Lower leg skin (tissue), 4 donors: ENCODE measurements at regions not wholly inside any gene's neighbourhood (a gene's known extent, or its start where the extent isn't known, plus 50 kb on each side); places are given as distances from the start of the nearest gene placed in this dataset.

ENCODE experiments used
- DNase-seq, 2 donors: peaks; one replicate each; pipeline ENCODE4 v3.0.0-alpha.2; 2019; ENCODE audit warnings: low spot score in 2 of 2
- H3K4me3 ChIP-seq: fragments of 200-600 bp; sonication (generic); 2 replicates; pipeline ENCODE4 v1.5.1; 2017; ENCODE audit warnings: mild to moderate bottlenecking, low read depth; ENCODE audit not compliant: poor library complexity, severe bottlenecking
- CTCF ChIP-seq, 3 donors: fragments of 450-650 bp; IDR thresholded peaks; one replicate each; pipeline ENCODE4 v1.5.1; 2016; ENCODE audit warnings: antibody characterized with exemption in 3 of 3, mild to moderate bottlenecking in 3 of 3, moderate library complexity in 2 of 3
- POLR2A ChIP-seq, 2 donors: fragments of 450-650 bp; IDR thresholded peaks; one replicate each; pipeline ENCODE4 v1.6.1; 2016 to 2017; ENCODE audit warnings: antibody characterized with exemption in 2 of 2, mild to moderate bottlenecking in 1 of 2, moderate library complexity in 1 of 2
- WGBS, 2 donors: methylation state at CpG; one replicate each; pipeline ENCODE4 v1.1.5; 2018; 5-methylcytosine and 5-hydroxymethylcytosine counted together
- intact Hi-C: fragments of 100-400 bp; cut with DNase I; formaldehyde crosslinking; loops from one replicate; pipeline ENCODE4 v1.15.0; 2023; ENCODE audit warnings: low total_unique reads

GRCh38 chr11:104487046-104487806 lies 323.3 kb upstream of the PDGFD start:
- TF ChIP-seq CTCF (IDR thresholded peaks at IDR 0.05) (no peak), POLR2A (IDR thresholded peaks at IDR 0.05) (no peak)
- intact Hi-C loops, result no loop called here
- 49% methylated on average over 4 of the region's 4 CpGs for WGBS, 2 donors
- DNase-seq, result no peak
- no peak overlapping the region for H3K4me3 ChIP-seq

DNA sequence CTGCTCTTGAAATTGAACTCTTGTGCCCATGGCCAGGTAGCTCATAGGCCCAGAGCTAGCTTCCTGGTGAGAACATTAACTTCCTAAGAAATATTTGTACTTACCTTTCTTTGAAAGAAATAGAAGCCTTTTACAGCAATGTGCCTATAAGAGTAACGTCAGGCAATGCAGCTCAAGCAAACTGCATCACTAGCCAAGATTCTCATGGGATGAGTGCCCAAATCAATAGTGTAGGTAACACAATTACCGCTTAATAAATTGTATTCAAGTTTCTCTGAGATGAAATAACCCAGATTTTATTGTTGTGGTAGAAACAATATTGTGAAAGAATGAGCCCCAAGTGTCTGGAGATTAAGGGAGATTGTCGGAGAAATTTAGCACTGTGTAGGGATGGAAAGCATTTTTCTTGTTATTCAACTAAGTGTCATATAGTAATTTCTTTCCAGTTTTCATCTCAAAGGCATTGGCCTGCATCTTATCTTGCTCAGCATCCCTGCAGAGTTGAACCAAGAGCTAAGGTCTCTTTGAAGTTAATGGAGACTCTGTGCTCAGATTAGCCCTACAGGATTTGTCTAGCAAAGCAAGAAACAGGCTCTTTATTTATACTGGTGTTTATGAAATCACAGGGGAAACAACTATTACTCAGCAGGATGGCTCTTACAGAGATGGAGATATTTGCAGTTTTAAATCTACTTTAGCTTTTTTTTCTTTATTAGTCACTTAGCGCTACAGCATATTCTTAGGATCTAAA lies 321.0 kb upstream of the PDGFD start:
- H3K4me3 ChIP-seq, result no peak overlapping the region
- TF ChIP-seq CTCF (IDR thresholded peaks at IDR 0.05) (no peak), POLR2A (IDR thresholded peaks at IDR 0.05) (no peak)
- intact Hi-C loops, result no loop called here
- WGBS, 2 donors, result 64 to 66% methylated on average over 4 of the region's 4 CpGs
- no peak for DNase-seq

DNA sequence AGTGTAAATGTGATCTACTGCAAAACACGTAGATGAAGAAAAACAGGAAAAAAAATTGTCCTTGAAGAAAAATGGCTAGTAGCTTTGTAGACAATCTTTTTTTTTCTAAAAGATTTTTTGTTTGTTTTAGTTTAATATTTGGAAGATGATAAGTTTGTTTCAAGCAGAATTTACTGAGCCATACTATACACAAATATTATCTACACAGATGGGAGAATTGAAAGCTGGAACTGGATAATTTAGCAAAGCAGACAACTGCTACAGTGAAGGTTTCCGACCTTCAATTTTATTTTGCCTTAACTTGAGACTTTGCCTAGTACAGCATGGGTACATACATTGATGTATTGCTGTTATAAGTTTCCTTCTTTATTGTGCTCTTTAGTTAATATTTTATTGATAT lies 313.0 kb upstream of the PDGFD start:
- no peak for DNase-seq
- TF ChIP-seq CTCF (IDR thresholded peaks at IDR 0.05) (no peak), POLR2A (IDR thresholded peaks at IDR 0.05) (no peak)
- intact Hi-C loops, result no loop called here

DNA sequence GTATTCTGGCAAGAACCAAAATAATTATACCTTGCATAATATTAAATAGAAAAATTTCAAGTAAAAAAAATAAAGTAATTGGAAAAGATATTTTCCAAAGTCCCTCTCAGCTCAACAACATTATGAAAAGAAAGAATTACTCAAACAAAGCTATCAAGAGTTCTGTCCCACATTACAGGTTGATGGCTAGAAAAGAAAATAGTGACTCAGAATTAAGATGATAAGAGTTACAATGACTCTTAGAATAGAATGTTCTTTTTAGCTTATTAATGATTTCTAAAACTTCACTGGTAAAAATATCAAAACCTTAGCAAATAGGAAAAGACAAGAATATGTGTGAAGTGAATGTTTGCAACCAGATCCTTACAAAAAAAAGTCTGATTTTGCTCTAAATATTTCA lies 312.5 kb upstream of the PDGFD start:
- TF ChIP-seq POLR2A (IDR thresholded peaks at IDR 0.05) (no peak), CTCF (IDR thresholded peaks at IDR 0.05) (no peak)
- H3K4me3 ChIP-seq, result no peak overlapping the region
- intact Hi-C loops, result no loop called here
- DNase-seq, result no peak

More for the DNA sequence above, 313.0 kb upstream of the PDGFD start:
- WGBS, 2 donors, result 90 to 91% methylated on average over 2 of the region's 2 CpGs
- no peak overlapping the region for H3K4me3 ChIP-seq

GRCh38 chr11:104467404-104467803 lies 303.5 kb upstream of the PDGFD start:
- intact Hi-C loops, result no loop called here
- TF ChIP-seq POLR2A (IDR thresholded peaks at IDR 0.05) (no peak), CTCF (IDR thresholded peaks at IDR 0.05) (no peak)
- no peak overlapping the region for H3K4me3 ChIP-seq
- DNase-seq, result no peak
